ENCODE measurements at regions not wholly inside any gene's neighbourhood (a gene's known extent, or its start where the extent isn't known, plus 50 kb on each side); places are given as distances from the start of the nearest gene placed in this dataset.

- TF ChIP-seq ZNF567 (CRISPR knock-in tag; IDR thresholded peaks at IDR 0.05; ENCODE audit: borderline replicate concordance): peak; percentile 93; the same call in 1 of the 2 replicates
- no peak for TF ChIP-seq RFX5 (IDR thresholded peaks at IDR 0.05; ENCODE audit: low read depth, low read length)
- TF ChIP-seq ZNF292 (CRISPR knock-in tag; IDR thresholded peaks at IDR 0.05; ENCODE audit: borderline replicate concordance, low read depth): peak; percentile 87
- TF ChIP-seq, protein P1, sequence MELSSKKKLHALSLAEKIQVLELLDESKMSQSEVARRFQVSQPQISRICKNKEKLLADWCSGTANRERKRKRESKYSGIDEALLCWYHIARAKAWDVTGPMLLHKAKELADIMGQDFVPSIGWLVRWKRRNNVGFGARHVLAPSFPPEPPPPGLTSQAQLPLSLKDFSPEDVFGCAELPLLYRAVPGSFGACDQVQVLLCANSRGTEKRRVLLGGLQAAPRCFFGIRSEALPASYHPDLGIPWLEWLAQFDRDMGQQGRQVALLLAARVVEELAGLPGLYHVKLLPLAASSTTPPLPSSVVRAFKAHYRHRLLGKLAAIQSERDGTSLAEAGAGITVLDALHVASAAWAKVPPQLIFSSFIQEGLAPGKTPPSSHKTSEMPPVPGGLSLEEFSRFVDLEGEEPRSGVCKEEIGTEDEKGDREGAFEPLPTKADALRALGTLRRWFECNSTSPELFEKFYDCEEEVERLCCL (CRISPR knock-in tag; IDR thresholded peaks at IDR 0.05; ENCODE audit: borderline replicate concordance): peak; percentile 79; the same call in 1 of the 2 replicates
- no peak for TF ChIP-seq NR1H2 (CRISPR knock-in tag; IDR thresholded peaks at IDR 0.05; ENCODE audit: borderline replicate concordance, low read depth)
- TF ChIP-seq KLF11 (CRISPR knock-in tag; IDR thresholded peaks at IDR 0.05): peak; percentile 91
- no peak; a peak in 1 of 4 replicates for TF ChIP-seq MAFK (conservative IDR thresholded peaks at IDR 0.05 in 1 of 2, IDR thresholded peaks at IDR 0.05 in 1 of 2; ENCODE audit: low read length in 2 of 2)
- peak; percentile 94; the same call in 1 of the 2 replicates for TF ChIP-seq ZNF788 (CRISPR knock-in tag; IDR thresholded peaks at IDR 0.05; ENCODE audit: borderline replicate concordance)
- TF ChIP-seq ZNF280B (CRISPR knock-in tag; IDR thresholded peaks at IDR 0.05; ENCODE audit: borderline replicate concordance): no peak
- no peak for TF ChIP-seq ZNF468 (CRISPR knock-in tag; IDR thresholded peaks at IDR 0.05)
- peak; percentile 84 for TF ChIP-seq ZMYM3 (CRISPR knock-in tag; IDR thresholded peaks at IDR 0.05)
- TF ChIP-seq EHMT2 (IDR thresholded peaks at IDR 0.05; ENCODE audit: borderline replicate concordance, low read depth, low read length): peak; percentile 54; the same call in 1 of the 2 replicates
- TF ChIP-seq TAF15 (IDR thresholded peaks at IDR 0.05; ENCODE audit: low read depth, low read length, poor library complexity, severe bottlenecking): no peak
- TF ChIP-seq SIN3A (IDR thresholded peaks at IDR 0.05; ENCODE audit: borderline replicate concordance, low read depth, low read length): no peak
- 0 out of 2 replicates have a peak, but pooled peaks have one; percentile 68 for TF ChIP-seq NFKBIZ (CRISPR knock-in tag; IDR thresholded peaks at IDR 0.05)
- TF ChIP-seq MTA3 (CRISPR knock-in tag; IDR thresholded peaks at IDR 0.05): no peak
- peak; percentile 75; the same call in 1 of the 2 replicates for TF ChIP-seq HDAC1 (CRISPR knock-in tag; IDR thresholded peaks at IDR 0.05)
- TF ChIP-seq KLF9 (CRISPR knock-in tag; IDR thresholded peaks at IDR 0.05; ENCODE audit: low read depth): peak; percentile 91; the same call in 1 of the 2 replicates
- peak; percentile 22; the same call in 1 of the 2 replicates for TF ChIP-seq ZNF816 (CRISPR knock-in tag; IDR thresholded peaks at IDR 0.05; ENCODE audit: borderline replicate concordance)
- TF ChIP-seq ISL2 (CRISPR knock-in tag; IDR thresholded peaks at IDR 0.05): peak; percentile 52
Measured at GRCh38 chr2:226649871-226650660, 149.6 kb downstream of the IRS1 start (continued).
